NB4 (cell line): ENCODE measurements at regions not wholly inside any gene's neighbourhood (a gene's known extent, or its start where the extent isn't known, plus 50 kb on each side); places are given as distances from the start of the nearest gene placed in this dataset.

Source experiments
- CTCF ChIP-seq: IDR thresholded peaks from one replicate; pipeline ENCODE4 v1.5.1; 2012; ENCODE audit warnings: low read depth, low read length
- MAX ChIP-seq: IDR thresholded peaks from 2 replicates; pipeline ENCODE4 v1.6.1; 2011; ENCODE audit warnings: low read depth, low read length
- POLR2A ChIP-seq: IDR thresholded peaks from 2 replicates; pipeline ENCODE4 v1.6.1; 2011; ENCODE audit warnings: mild to moderate bottlenecking; ENCODE audit not compliant: insufficient read length; ENCODE audit errors: extremely low read depth

DNA sequence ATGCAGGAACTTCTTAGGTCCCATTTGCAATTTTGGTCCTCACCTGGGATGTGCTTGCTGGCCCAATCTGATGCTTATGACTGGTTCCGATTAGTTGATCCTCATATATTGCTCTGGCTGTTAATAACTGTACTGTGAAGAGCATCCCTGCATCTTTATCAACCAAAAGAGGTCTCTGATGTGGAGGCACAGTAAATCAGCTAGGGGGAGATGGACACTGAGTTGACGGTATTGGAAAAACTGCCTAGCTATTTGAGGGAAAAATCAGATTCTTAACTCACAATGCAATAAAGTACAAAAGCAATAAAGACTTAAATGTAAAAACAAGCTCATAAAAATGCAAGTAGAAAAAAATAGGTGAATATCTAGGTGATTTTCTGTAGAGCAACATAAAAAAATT lies 188.0 kb upstream of the TCF4 start:
- TF ChIP-seq CTCF (no peak), MAX (no peak), POLR2A (no peak)
